H1 (cell line): ENCODE measurements at regions not wholly inside any gene's neighbourhood (a gene's known extent, or its start where the extent isn't known, plus 50 kb on each side); places are given as distances from the start of the nearest gene placed in this dataset.

ENCODE experiments used
- BCL11A ChIP-seq, 2 experiments: IDR thresholded peaks; one replicate each; pipeline ENCODE4 v1.6.1; 2011; ENCODE audit warnings: low read depth in 2 of 2, low read length in 2 of 2, mild to moderate bottlenecking in 2 of 2
- CHD1 ChIP-seq: IDR thresholded peaks from 2 replicates; pipeline ENCODE4 v1.6.1; 2012; ENCODE audit warnings: low read depth, low read length, improper control_type of control experiment
- CTCF ChIP-seq, 3 experiments: IDR thresholded peaks; 1 replicate in 2 of 3; 2 replicates in 1 of 3; pipeline versions ENCODE4 v1.5.1 to v1.6.1; 2011; ENCODE audit warnings: low read length in 3 of 3, mild to moderate bottlenecking in 3 of 3, inconsistent platforms in 2 of 3, low read depth in 1 of 3, moderate library complexity in 1 of 3; ENCODE audit not compliant: insufficient read depth in 1 of 3; ENCODE audit errors: control extremely low read depth in 1 of 3
- EZH2 ChIP-seq: fragments of 200-600 bp; sonication (generic); IDR thresholded peaks from 2 replicates; pipeline ENCODE4 v1.7.1; 2012; ENCODE audit warnings: low read depth, mild to moderate bottlenecking, moderate library complexity, low read length, inconsistent platforms; ENCODE audit not compliant: severe bottlenecking
- HDAC6 ChIP-seq: IDR thresholded peaks from one replicate; pipeline ENCODE4 v1.7.1; 2012; ENCODE audit warnings: low read depth, mild to moderate bottlenecking, inconsistent platforms, low read length, moderate library complexity
- MAX ChIP-seq: IDR thresholded peaks from 2 replicates; pipeline ENCODE4 v1.6.1; 2012; ENCODE audit warnings: inconsistent platforms
- NRF1 ChIP-seq: IDR thresholded peaks from 2 replicates; pipeline ENCODE4 v1.6.1; 2011; ENCODE audit warnings: mild to moderate bottlenecking, low read depth, low read length, improper control_type of control experiment
- SIN3A ChIP-seq, 2 experiments: IDR thresholded peaks in 1 of 2; conservative IDR thresholded peaks in 1 of 2; 2 replicates each; pipeline ENCODE4 v1.6.1; 2011 to 2012; ENCODE audit warnings: low read length in 2 of 2, improper control_type of control experiment in 1 of 2, low read depth in 1 of 2, mild to moderate bottlenecking in 1 of 2

- TF ChIP-seq CTCF (IDR thresholded peaks at IDR 0.05; ENCODE audit: control extremely low read depth in 1 of 3, insufficient read depth in 1 of 3, low read depth in 1 of 3, low read length in 3 of 3) (no peak), HDAC6 (no peak), CHD1 (no peak), MAX (no peak), EZH2 (no peak), BCL11A (IDR thresholded peaks at IDR 0.05; ENCODE audit: low read depth in 2 of 2, low read length in 2 of 2) (no peak), SIN3A (conservative IDR thresholded peaks at IDR 0.05 in 1 of 2, IDR thresholded peaks at IDR 0.05 in 1 of 2; ENCODE audit: low read depth in 1 of 2, low read length in 2 of 2) (no peak), NRF1 (no peak)
Observed at GRCh38 chr6:108741331-108741989, 106.8 kb upstream of the ARMC2 start (continued).
